ENCODE measurements at regions not wholly inside any gene's neighbourhood (a gene's known extent, or its start where the extent isn't known, plus 50 kb on each side); places are given as distances from the start of the nearest gene placed in this dataset.
"Not testable (repeated sequence)": the region's sequence is repeated elsewhere in the genome, so short reads cannot be mapped to it uniquely, and the experiment has no call there.

- DNase-seq (ENCODE audit: low read depth), result no peak
These were observed 86.8 kb downstream of the NDUFA12 start for GRCh38 chr12:94916663-94917062.

- no peak for DNase-seq (ENCODE audit: low read depth)
These were observed 93.8 kb downstream of the NDUFA12 start for GRCh38 chr12:94909663-94910062.

GRCh38 chr12:94905749-94906148 is 97.7 kb downstream of the NDUFA12 start:
- DNase-seq (ENCODE audit: low read depth), result not testable (repeated sequence)

- DNase-seq (ENCODE audit: low read depth), result no peak
These were observed 103.0 kb downstream of the NDUFA12 start for GRCh38 chr12:94900496-94900895.

- no peak for DNase-seq (ENCODE audit: low read depth)
These were observed 105.1 kb downstream of the NDUFA12 start for GRCh38 chr12:94898388-94898787.

- no peak for DNase-seq (ENCODE audit: low read depth)
These were observed 110.8 kb downstream of the NDUFA12 start for GRCh38 chr12:94892544-94893267.

GRCh38 chr12:94889445-94890210 is 113.9 kb downstream of the NDUFA12 start:
- DNase-seq (ENCODE audit: low read depth), result no peak

GRCh38 chr12:94879542-94879941 is 124.0 kb downstream of the NDUFA12 start:
- DNase-seq (ENCODE audit: low read depth), result no peak

- DNase-seq (ENCODE audit: low read depth), result no peak
These were observed 128.0 kb downstream of the NDUFA12 start for GRCh38 chr12:94875525-94875924.

- no peak for DNase-seq (ENCODE audit: low read depth)
These were observed 128.8 kb downstream of the NDUFA12 start for GRCh38 chr12:94874518-94875302.

- no peak for DNase-seq (ENCODE audit: low read depth)
These were observed 129.6 kb downstream of the NDUFA12 start for GRCh38 chr12:94873734-94874517.

- no peak for DNase-seq (ENCODE audit: low read depth)
These were observed 130.3 kb downstream of the NDUFA12 start for GRCh38 chr12:94872971-94873733.

GRCh38 chr12:94872671-94872970 is 130.9 kb downstream of the NDUFA12 start:
- no peak for DNase-seq (ENCODE audit: low read depth)

- no peak for DNase-seq (ENCODE audit: low read depth)
These were observed 131.4 kb downstream of the NDUFA12 start for GRCh38 chr12:94872007-94872653.

- no peak for DNase-seq (ENCODE audit: low read depth)
These were observed 133.0 kb downstream of the NDUFA12 start for GRCh38 chr12:94870511-94870910.

- no peak for DNase-seq (ENCODE audit: low read depth)
These were observed 135.3 kb downstream of the NDUFA12 start for GRCh38 chr12:94868161-94868560.

GRCh38 chr12:94867066-94867855 is 136.2 kb downstream of the NDUFA12 start:
- DNase-seq (ENCODE audit: low read depth), result peak; percentile 3

GRCh38 chr12:94864987-94865386 is 138.5 kb downstream of the NDUFA12 start:
- DNase-seq (ENCODE audit: low read depth), result no peak

GRCh38 chr12:94863321-94864035 is 140.0 kb downstream of the NDUFA12 start:
- DNase-seq (ENCODE audit: low read depth), result no peak

All from HS-27A (cell line).